ENCODE measurements at regions not wholly inside any gene's neighbourhood (a gene's known extent, or its start where the extent isn't known, plus 50 kb on each side); places are given as distances from the start of the nearest gene placed in this dataset.

GRCh38 chr9:18331310-18331684 lies 142.7 kb upstream of the ADAMTSL1 start:
- no peak overlapping the region for H3K4me2 ChIP-seq (ENCODE audit: low read depth, low read length, poor library complexity, severe bottlenecking)
- no peak for TF ChIP-seq CTCF (IDR thresholded peaks at IDR 0.05; ENCODE audit: insufficient read depth, low read length, poor library complexity, severe bottlenecking)
- TF ChIP-seq EZH2phosphoT487 (conservative IDR thresholded peaks at IDR 0.05; ENCODE audit: low read length): no peak
- no peak overlapping the region for H3K9ac ChIP-seq (ENCODE audit: low read length)
- H3K79me2 ChIP-seq (ENCODE audit: insufficient read depth, low read length): no peaks in the 10 kb centered on the region
- H3K9me2 ChIP-seq (replicated peaks; ENCODE audit: insufficient read depth, low read length): no peaks in the 10 kb centered on the region
- no peaks in the 10 kb centered on the region for H3K27me3 ChIP-seq (ENCODE audit: low read length)
- no peaks in the 10 kb centered on the region for H4K20me1 ChIP-seq (ENCODE audit: low read depth, low read length)
- no peaks in the 10 kb centered on the region for H3K36me3 ChIP-seq (ENCODE audit: low read length)
- no peak overlapping the region for H3K27ac ChIP-seq (ENCODE audit: low read depth, low read length)
- no peak overlapping the region for H2AFZ ChIP-seq (ENCODE audit: low read depth, low read length, severe bottlenecking)
- H3K4me3 ChIP-seq (ENCODE audit: insufficient read depth, low read length, poor library complexity, severe bottlenecking): no peak overlapping the region
- H3F3A ChIP-seq (ENCODE audit: insufficient read depth): no peaks in the 10 kb centered on the region
- no peaks in the 10 kb centered on the region for H3K9me3 ChIP-seq (ENCODE audit: insufficient read depth, low read length)

GRCh38 chr9:18331808-18332209 lies 142.1 kb upstream of the ADAMTSL1 start:
- Histone ChIP-seq H4K20me1 (ENCODE audit: low read depth, low read length) (no peaks in the 10 kb centered on the region), H3K9me3 (ENCODE audit: insufficient read depth, low read length) (no peaks in the 10 kb centered on the region), H3K9me2 (replicated peaks; ENCODE audit: insufficient read depth, low read length) (no peaks in the 10 kb centered on the region), H2AFZ (ENCODE audit: low read depth, low read length, severe bottlenecking) (no peak overlapping the region), H3K4me2 (ENCODE audit: low read depth, low read length, poor library complexity, severe bottlenecking) (no peak overlapping the region), H3K27me3 (ENCODE audit: low read length) (no peaks in the 10 kb centered on the region), H3K27ac (ENCODE audit: low read depth, low read length) (no peak overlapping the region), H3K79me2 (ENCODE audit: insufficient read depth, low read length) (no peaks in the 10 kb centered on the region), H3F3A (ENCODE audit: insufficient read depth) (no peaks in the 10 kb centered on the region), H3K9ac (ENCODE audit: low read length) (no peak overlapping the region), H3K4me3 (ENCODE audit: insufficient read depth, low read length, poor library complexity, severe bottlenecking) (no peak overlapping the region), H3K36me3 (ENCODE audit: low read length) (no peaks in the 10 kb centered on the region)
- TF ChIP-seq CTCF (IDR thresholded peaks at IDR 0.05; ENCODE audit: insufficient read depth, low read length, poor library complexity, severe bottlenecking) (no peak), EZH2phosphoT487 (conservative IDR thresholded peaks at IDR 0.05; ENCODE audit: low read length) (no peak)

GRCh38 chr9:18333157-18333556 lies 140.8 kb upstream of the ADAMTSL1 start:
- H4K20me1 ChIP-seq (ENCODE audit: low read depth, low read length): no peaks in the 10 kb centered on the region
- no peaks in the 10 kb centered on the region for H3K27me3 ChIP-seq (ENCODE audit: low read length)
- TF ChIP-seq EZH2phosphoT487 (conservative IDR thresholded peaks at IDR 0.05; ENCODE audit: low read length) (no peak), CTCF (IDR thresholded peaks at IDR 0.05; ENCODE audit: insufficient read depth, low read length, poor library complexity, severe bottlenecking) (no peak)
- no peaks in the 10 kb centered on the region for H3F3A ChIP-seq (ENCODE audit: insufficient read depth)
- no peak overlapping the region for H3K9ac ChIP-seq (ENCODE audit: low read length)
- H3K4me2 ChIP-seq (ENCODE audit: low read depth, low read length, poor library complexity, severe bottlenecking): no peak overlapping the region
- H3K4me3 ChIP-seq (ENCODE audit: insufficient read depth, low read length, poor library complexity, severe bottlenecking): no peak overlapping the region
- no peaks in the 10 kb centered on the region for H3K9me2 ChIP-seq (replicated peaks; ENCODE audit: insufficient read depth, low read length)
- no peak overlapping the region for H2AFZ ChIP-seq (ENCODE audit: low read depth, low read length, severe bottlenecking)
- no peaks in the 10 kb centered on the region for H3K36me3 ChIP-seq (ENCODE audit: low read length)
- no peaks in the 10 kb centered on the region for H3K9me3 ChIP-seq (ENCODE audit: insufficient read depth, low read length)
- no peaks in the 10 kb centered on the region for H3K79me2 ChIP-seq (ENCODE audit: insufficient read depth, low read length)
- H3K27ac ChIP-seq (ENCODE audit: low read depth, low read length): no peak overlapping the region

- no peak overlapping the region for H2AFZ ChIP-seq (ENCODE audit: low read depth, low read length, severe bottlenecking)
Measured at GRCh38 chr9:18335825-18336224, 138.1 kb upstream of the ADAMTSL1 start.

More at GRCh38 chr9:18335825-18336224, 138.1 kb upstream of the ADAMTSL1 start:
- H3K9me3 ChIP-seq (ENCODE audit: insufficient read depth, low read length): no peaks in the 10 kb centered on the region
- H3K9me2 ChIP-seq (replicated peaks; ENCODE audit: insufficient read depth, low read length): no peaks in the 10 kb centered on the region
- H4K20me1 ChIP-seq (ENCODE audit: low read depth, low read length): no peaks in the 10 kb centered on the region
- H3K9ac ChIP-seq (ENCODE audit: low read length): no peak overlapping the region
- H3K79me2 ChIP-seq (ENCODE audit: insufficient read depth, low read length): no peaks in the 10 kb centered on the region
- H3K27me3 ChIP-seq (ENCODE audit: low read length): no peaks in the 10 kb centered on the region
- H3K36me3 ChIP-seq (ENCODE audit: low read length): no peaks in the 10 kb centered on the region
- no peak overlapping the region for H3K4me2 ChIP-seq (ENCODE audit: low read depth, low read length, poor library complexity, severe bottlenecking)
- no peak overlapping the region for H3K27ac ChIP-seq (ENCODE audit: low read depth, low read length)
- H3F3A ChIP-seq (ENCODE audit: insufficient read depth): no peaks in the 10 kb centered on the region
- TF ChIP-seq EZH2phosphoT487 (conservative IDR thresholded peaks at IDR 0.05; ENCODE audit: low read length) (no peak), CTCF (IDR thresholded peaks at IDR 0.05; ENCODE audit: insufficient read depth, low read length, poor library complexity, severe bottlenecking) (no peak)
- H3K4me3 ChIP-seq (ENCODE audit: insufficient read depth, low read length, poor library complexity, severe bottlenecking): no peak overlapping the region

All from SU-DHL-6 (cell line).